Muscle layer of duodenum (tissue), 2 donors: ENCODE measurements at regions not wholly inside any gene's neighbourhood (a gene's known extent, or its start where the extent isn't known, plus 50 kb on each side); places are given as distances from the start of the nearest gene placed in this dataset.
"Not testable (repeated sequence)": the region's sequence is repeated elsewhere in the genome, so short reads cannot be mapped to it uniquely, and the experiment has no call there.

ENCODE experiments used
- H3K27ac ChIP-seq: one replicate; pipeline ENCODE4 v1.7.0; 2013; ENCODE audit warnings: mild to moderate bottlenecking, low read length
- H3K27me3 ChIP-seq: one replicate; pipeline ENCODE4 v1.7.0; 2013; ENCODE audit warnings: low read depth, mild to moderate bottlenecking, control low read depth, low read length
- H3K36me3 ChIP-seq, 2 donors: one replicate each; pipeline ENCODE4 v1.7.0; 2013; ENCODE audit warnings: low read length in 2 of 2, control low read depth in 1 of 2, mild to moderate bottlenecking in 1 of 2; ENCODE audit not compliant: insufficient read depth in 2 of 2, control insufficient read depth in 1 of 2
- H3K4me1 ChIP-seq, 2 donors: one replicate each; pipeline ENCODE4 v1.7.0; 2013; ENCODE audit warnings: low read length in 2 of 2, mild to moderate bottlenecking in 2 of 2, control low read depth in 1 of 2, moderate library complexity in 1 of 2; ENCODE audit not compliant: insufficient read depth in 2 of 2, control insufficient read depth in 1 of 2
- H3K4me3 ChIP-seq, 2 donors: one replicate each; pipeline ENCODE4 v1.7.0; 2013; ENCODE audit warnings: low read length in 2 of 2, low read depth in 1 of 2, mild to moderate bottlenecking in 1 of 2
- H3K9me3 ChIP-seq, 2 donors: one replicate each; pipeline ENCODE4 v1.7.0; 2013; ENCODE audit warnings: low read length in 2 of 2, control low read depth in 1 of 2, mild to moderate bottlenecking in 1 of 2; ENCODE audit not compliant: control insufficient read depth in 1 of 2
- donor health status: healthy.

- no peaks in the 10 kb centered on the region for H3K36me3 ChIP-seq
- no peak overlapping the region for H3K4me3 ChIP-seq
- H3K9me3 ChIP-seq, result no peaks in the 10 kb centered on the region
- H3K27me3 ChIP-seq, result peaks cover 4% of the 10 kb centered on the region
- H3K27ac ChIP-seq, result no peak overlapping the region
- no peaks in the 10 kb centered on the region for H3K4me1 ChIP-seq
These were observed 66.4 kb upstream of the PITX1 start for GRCh38 chr5:135100431-135100830.

DNA sequence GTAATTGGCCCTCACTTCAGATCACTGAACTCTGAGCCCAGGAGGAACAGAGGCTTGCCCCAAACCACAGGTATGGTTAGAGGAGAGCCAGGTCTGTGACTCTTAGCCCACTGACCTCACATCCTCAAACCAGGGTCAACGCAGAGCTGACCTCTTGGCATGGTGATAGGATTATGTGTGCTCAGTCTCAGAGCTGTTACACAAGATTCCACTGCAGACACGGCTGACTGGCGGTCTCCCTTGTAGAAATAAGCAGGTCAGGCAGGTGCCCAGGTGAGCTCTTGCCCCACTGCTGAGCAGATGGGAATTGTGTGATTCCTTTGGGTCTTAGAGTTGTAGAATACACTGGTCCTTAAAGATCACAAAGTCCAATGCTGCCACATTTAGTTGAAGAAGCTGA, 66.0 kb upstream of the PITX1 start:
- no peak overlapping the region for H3K27ac ChIP-seq

DNA sequence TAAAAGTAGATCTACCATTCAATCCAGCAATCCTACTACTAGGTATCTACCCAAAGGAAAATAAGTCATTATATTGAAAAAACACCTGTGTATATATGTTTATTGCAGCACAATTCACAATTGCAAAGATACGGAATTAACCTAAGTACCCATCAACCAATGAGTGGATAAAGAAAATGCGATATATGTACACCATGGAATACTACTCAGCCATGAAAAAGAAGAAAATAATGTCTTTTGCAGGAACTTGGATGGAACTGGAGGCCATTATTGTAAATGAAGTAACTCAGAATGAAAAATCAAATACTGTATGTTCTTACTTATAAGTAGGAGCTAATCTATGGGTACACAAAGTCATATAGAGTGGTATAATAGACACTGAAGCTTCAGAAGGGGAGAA, 63.4 kb upstream of the PITX1 start:
- Histone ChIP-seq H3K4me1 (no peaks in the 10 kb centered on the region), H3K4me3 (no peak overlapping the region), H3K36me3 (no peaks in the 10 kb centered on the region), H3K27me3 (peaks cover 4% of the 10 kb centered on the region), H3K27ac (no peak overlapping the region), H3K9me3 (no peaks in the 10 kb centered on the region)

More for the DNA sequence above, 66.0 kb upstream of the PITX1 start:
- H3K36me3 ChIP-seq, result no peaks in the 10 kb centered on the region
- H3K4me3 ChIP-seq, result no peak overlapping the region
- peaks cover 4% of the 10 kb centered on the region for H3K27me3 ChIP-seq
- H3K4me1 ChIP-seq, result no peaks in the 10 kb centered on the region
- no peaks in the 10 kb centered on the region for H3K9me3 ChIP-seq

GRCh38 chr5:135095871-135096270, 61.8 kb upstream of the PITX1 start:
- Histone ChIP-seq H3K36me3 (no peaks in the 10 kb centered on the region), H3K9me3 (no peaks in the 10 kb centered on the region), H3K4me3 (no peak overlapping the region), H3K4me1 (no peaks in the 10 kb centered on the region), H3K27me3 (peaks cover 4% of the 10 kb centered on the region), H3K27ac (no peak overlapping the region)

DNA sequence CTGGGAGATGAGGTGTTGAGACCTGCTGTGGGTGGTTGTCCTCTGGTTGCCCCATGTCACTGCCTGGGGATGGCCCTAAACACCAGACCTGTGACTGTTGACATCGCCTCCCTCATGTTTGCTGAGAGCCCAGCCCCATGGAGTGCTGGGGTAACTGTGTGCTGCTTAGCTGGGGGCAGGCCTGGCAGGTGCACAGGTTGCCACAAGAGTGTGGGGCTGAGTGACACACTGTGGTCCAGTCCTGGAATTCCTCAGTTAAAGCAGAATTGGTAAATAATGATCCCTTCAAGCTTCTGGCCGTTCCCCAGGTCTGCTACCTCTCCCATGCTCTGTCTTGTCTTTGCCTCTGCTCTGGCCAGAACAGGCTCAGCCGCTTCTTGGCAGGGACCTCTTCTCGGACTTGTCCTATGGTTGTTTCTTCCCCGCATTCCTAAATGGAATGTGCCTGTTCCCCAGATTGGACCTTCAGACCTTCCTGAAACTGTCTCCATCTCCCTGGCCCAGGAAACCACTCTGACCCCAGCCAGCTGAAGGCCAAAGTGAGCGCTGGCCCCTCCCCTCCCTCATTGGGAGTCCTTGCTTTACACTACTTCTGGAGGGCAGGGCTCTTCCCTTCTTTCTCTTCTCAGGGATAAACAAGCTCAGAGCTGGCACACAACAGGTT, 61.2 kb upstream of the PITX1 start:
- Histone ChIP-seq H3K27me3 (peaks cover 4% of the 10 kb centered on the region), H3K9me3 (no peaks in the 10 kb centered on the region), H3K4me3 (no peak overlapping the region), H3K36me3 (no peaks in the 10 kb centered on the region), H3K27ac (no peak overlapping the region), H3K4me1 (no peaks in the 10 kb centered on the region)

DNA sequence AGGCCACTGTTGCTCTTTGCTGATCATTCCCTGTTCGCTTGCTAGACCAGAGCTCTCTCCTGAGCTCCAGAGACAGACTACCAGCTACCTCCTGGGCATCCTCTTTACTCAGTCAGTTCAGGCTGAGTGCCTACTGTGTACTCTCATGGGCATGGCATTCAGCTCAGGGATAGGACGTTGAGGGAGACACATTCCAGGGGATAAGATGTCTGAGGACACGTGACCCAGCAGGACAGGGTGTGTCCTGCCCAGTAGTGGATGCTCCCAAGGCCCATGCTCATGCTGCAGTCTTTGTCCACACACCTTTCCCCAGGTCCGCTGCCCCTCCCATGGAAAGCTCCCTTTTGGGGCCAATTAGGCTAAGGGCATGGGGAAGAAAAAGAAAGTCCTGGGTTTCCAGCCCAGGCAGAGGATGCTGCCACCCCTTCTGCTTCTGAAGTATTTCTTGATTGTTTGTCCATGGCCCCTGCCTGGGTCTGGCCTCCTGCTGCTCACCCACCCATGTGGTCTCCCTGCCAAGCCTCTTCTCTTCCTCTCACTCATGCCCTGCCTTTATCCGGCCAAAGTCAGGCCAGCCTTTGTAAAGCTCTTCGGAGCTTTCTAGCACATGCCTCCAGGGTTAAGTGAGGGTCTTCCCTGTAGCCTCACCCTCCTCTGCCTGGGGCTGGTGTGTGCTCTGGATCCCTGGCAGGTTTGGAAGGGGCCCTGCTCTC, 60.5 kb upstream of the PITX1 start:
- Histone ChIP-seq H3K27me3 (peaks cover 4% of the 10 kb centered on the region), H3K4me1 (no peaks in the 10 kb centered on the region), H3K27ac (no peak overlapping the region), H3K9me3 (no peaks in the 10 kb centered on the region), H3K36me3 (no peaks in the 10 kb centered on the region), H3K4me3 (no peak overlapping the region)

- H3K9me3 ChIP-seq, H3K27me3 ChIP-seq, H3K4me3 ChIP-seq, H3K36me3 ChIP-seq, H3K27ac ChIP-seq, H3K4me1 ChIP-seq: not testable (repeated sequence)
These were observed 59.5 kb upstream of the PITX1 start for GRCh38 chr5:135093483-135093882.

GRCh38 chr5:135092476-135092875, 58.4 kb upstream of the PITX1 start:
- no peaks in the 10 kb centered on the region for H3K4me1 ChIP-seq
- H3K36me3 ChIP-seq, result no peaks in the 10 kb centered on the region
- no peak overlapping the region for H3K27ac ChIP-seq

GRCh38 chr5:135091286-135091685, 57.3 kb upstream of the PITX1 start:
- no peak overlapping the region for H3K4me3 ChIP-seq
- no peaks in the 10 kb centered on the region for H3K36me3 ChIP-seq
- H3K9me3 ChIP-seq, result no peaks in the 10 kb centered on the region
- H3K27me3 ChIP-seq, result peaks cover 4% of the 10 kb centered on the region
- no peak overlapping the region for H3K27ac ChIP-seq
- no peaks in the 10 kb centered on the region for H3K4me1 ChIP-seq

More at GRCh38 chr5:135092476-135092875, 58.4 kb upstream of the PITX1 start:
- Histone ChIP-seq H3K4me3 (no peak overlapping the region), H3K9me3 (no peaks in the 10 kb centered on the region), H3K27me3 (peaks cover 4% of the 10 kb centered on the region)

GRCh38 chr5:135089912-135090311, 55.9 kb upstream of the PITX1 start:
- Histone ChIP-seq H3K4me1 (no peaks in the 10 kb centered on the region), H3K4me3 (no peak overlapping the region), H3K27me3 (no peaks in the 10 kb centered on the region), H3K36me3 (no peaks in the 10 kb centered on the region), H3K27ac (no peak overlapping the region), H3K9me3 (no peaks in the 10 kb centered on the region)

DNA sequence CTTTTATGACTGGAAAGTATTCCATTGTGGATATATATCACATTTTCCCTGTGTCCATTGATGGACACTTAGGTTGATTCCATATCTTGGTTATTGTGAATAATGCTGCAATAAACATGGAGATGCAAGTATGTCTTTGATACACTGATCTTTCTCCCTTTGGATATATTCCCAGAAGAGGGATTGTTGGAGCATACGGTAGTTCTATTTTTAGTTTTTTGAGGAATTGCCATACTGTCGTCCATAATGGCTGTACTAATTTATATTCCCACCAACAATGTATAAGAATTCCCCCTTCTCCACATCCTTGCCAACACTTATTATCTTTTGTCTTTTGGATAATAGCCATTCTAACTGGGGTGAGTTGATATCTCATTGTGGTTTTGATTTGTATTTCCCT, 54.9 kb upstream of the PITX1 start:
- Histone ChIP-seq H3K4me3 (no peak overlapping the region), H3K36me3 (no peaks in the 10 kb centered on the region), H3K9me3 (no peaks in the 10 kb centered on the region), H3K4me1 (no peaks in the 10 kb centered on the region), H3K27ac (no peak overlapping the region), H3K27me3 (no peaks in the 10 kb centered on the region)

DNA sequence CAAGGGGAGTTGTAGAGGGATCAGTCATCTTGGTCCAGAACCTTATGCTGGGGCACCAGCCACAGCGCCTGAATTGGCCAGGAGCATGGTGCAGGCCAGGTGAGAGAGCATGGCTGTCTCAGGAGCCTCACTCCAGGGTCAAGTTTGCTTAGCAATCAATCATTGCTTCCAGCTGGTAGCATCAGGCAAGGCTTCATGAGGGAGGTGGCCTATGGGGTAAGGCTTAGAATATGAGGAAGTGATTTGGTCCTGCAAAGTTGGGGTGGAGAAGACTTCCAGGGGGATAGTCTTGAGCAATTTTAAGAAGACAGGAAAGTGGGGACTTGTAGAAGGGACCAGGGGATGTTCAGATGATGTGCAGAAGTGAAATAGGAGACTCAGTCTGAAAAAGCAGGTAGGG, 53.9 kb upstream of the PITX1 start:
- H3K4me1 ChIP-seq, result no peaks in the 10 kb centered on the region
- no peaks in the 10 kb centered on the region for H3K9me3 ChIP-seq
- H3K36me3 ChIP-seq, result no peaks in the 10 kb centered on the region
- no peak overlapping the region for H3K27ac ChIP-seq
- H3K27me3 ChIP-seq, result no peaks in the 10 kb centered on the region
- no peak overlapping the region for H3K4me3 ChIP-seq
